Naive B cell (primary cell): ENCODE measurements at regions not wholly inside any gene's neighbourhood (a gene's known extent, or its start where the extent isn't known, plus 50 kb on each side); places are given as distances from the start of the nearest gene placed in this dataset.
"Not testable (repeated sequence)": the region's sequence is repeated elsewhere in the genome, so short reads cannot be mapped to it uniquely, and the experiment has no call there.

Experiments
- ATAC-seq, 2 donors: fragments of 150-1000 bp; cut with Tn5 transposase; 2 replicates each; pipeline ENCODE4 v1.10.0; 2021; ENCODE audit warnings: low read depth in 2 of 2, mild to moderate bottlenecking in 2 of 2, moderate library complexity in 2 of 2
- DNase-seq: peaks from one replicate; pipeline ENCODE4 v3.0.0; 2022
- H3K27ac Mint-ChIP-seq, 6 donors: one replicate each; pipeline ENCODE4 v1.8.0; 2020 to 2022; ENCODE audit warnings: mild to moderate bottlenecking in 6 of 6, mixed read lengths in 6 of 6, moderate library complexity in 5 of 6, inconsistent platforms in 2 of 6
- H3K27me3 Mint-ChIP-seq, 3 donors: one replicate each; pipeline ENCODE4 v1.8.0; 2021 to 2022; ENCODE audit warnings: mixed read lengths in 3 of 3, mild to moderate bottlenecking in 1 of 3
- H3K36me3 Mint-ChIP-seq, 2 donors: one replicate each; pipeline ENCODE4 v1.8.0; 2020 to 2022; ENCODE audit warnings: mixed read lengths in 2 of 2, inconsistent platforms in 1 of 2, mild to moderate bottlenecking in 1 of 2
- H3K4me1 Mint-ChIP-seq, 3 donors: one replicate each; pipeline ENCODE4 v1.8.0; 2020 to 2022; ENCODE audit warnings: mixed read lengths in 3 of 3, inconsistent platforms in 1 of 3, mild to moderate bottlenecking in 1 of 3, moderate library complexity in 1 of 3
- H3K4me3 Mint-ChIP-seq, 8 donors: one replicate each; pipeline ENCODE4 v1.8.0; 2020 to 2022; ENCODE audit warnings: mild to moderate bottlenecking in 8 of 8, mixed read lengths in 8 of 8, moderate library complexity in 8 of 8, inconsistent platforms in 2 of 8
- H3K9me3 Mint-ChIP-seq, 7 donors: one replicate each; pipeline ENCODE4 v1.8.0; 2020 to 2022; ENCODE audit warnings: mixed read lengths in 7 of 7, mild to moderate bottlenecking in 5 of 7, inconsistent platforms in 2 of 7, moderate library complexity in 1 of 7

- H3K9me3 Mint-ChIP-seq: peaks cover 0 to 5% (median 0%) of the 10 kb centered on the region in 7 donors
- H3K27ac Mint-ChIP-seq: no peak overlapping the region
- H3K36me3 Mint-ChIP-seq: no peaks in the 10 kb centered on the region
- H3K4me3 Mint-ChIP-seq: no peak overlapping the region
- no peaks in the 10 kb centered on the region for H3K4me1 Mint-ChIP-seq
- ATAC-seq: no peak
- no peak for DNase-seq
- H3K27me3 Mint-ChIP-seq: no peaks in the 10 kb centered on the region
Measured at GRCh38 chr5:82422751-82423181, 144.6 kb upstream of the RPS23 start.

DNA sequence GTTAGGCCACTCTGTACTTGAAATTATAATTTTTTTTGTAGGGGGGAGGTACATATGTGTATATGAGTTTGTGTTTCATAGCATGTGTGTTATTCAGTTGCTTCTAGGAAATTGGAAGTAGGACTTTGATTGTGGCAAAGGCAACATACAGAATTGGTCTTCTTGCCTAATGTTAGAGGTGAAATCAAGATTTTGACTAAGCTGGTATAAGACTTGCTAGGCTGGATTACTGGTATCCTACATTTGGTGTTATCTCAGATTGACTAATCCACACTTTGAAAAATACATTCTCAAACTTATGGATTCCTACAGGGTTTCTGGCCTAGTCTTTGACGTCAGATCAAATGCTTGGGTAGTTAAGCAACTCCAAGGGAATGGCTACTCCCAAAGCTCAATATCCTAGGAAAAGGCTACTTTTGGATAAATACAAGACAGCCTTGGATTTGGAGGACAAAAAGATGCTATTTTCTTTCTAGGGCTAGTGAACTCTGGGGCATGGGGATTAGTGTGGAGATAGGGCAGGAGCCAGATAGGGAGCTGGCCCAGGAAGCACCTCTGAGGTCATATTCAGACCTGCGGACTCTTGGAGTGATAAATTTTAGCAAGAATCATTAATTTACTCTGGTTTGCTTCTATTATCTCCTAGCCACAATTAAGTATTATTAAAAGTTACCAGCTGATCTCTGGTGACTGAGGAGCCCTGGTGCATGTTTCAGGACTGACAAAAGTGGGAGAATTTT is 144.0 kb upstream of the RPS23 start:
- Mint-ChIP-seq H3K27ac (no peak overlapping the region), H3K4me1 (no peaks in the 10 kb centered on the region), H3K27me3 (no peaks in the 10 kb centered on the region), H3K9me3 (peaks cover 0 to 5% (median 0%) of the 10 kb centered on the region in 7 donors), H3K4me3 (no peak overlapping the region), H3K36me3 (no peaks in the 10 kb centered on the region)
- DNase-seq: no peak
- no peak for ATAC-seq

- H3K36me3 Mint-ChIP-seq: no peaks in the 10 kb centered on the region
- H3K4me1 Mint-ChIP-seq: no peaks in the 10 kb centered on the region
- H3K9me3 Mint-ChIP-seq: peaks cover 0 to 5% (median 0%) of the 10 kb centered on the region in 7 donors
- H3K27ac Mint-ChIP-seq: no peak overlapping the region
- ATAC-seq (no peak), DNase-seq (no peak)
- no peaks in the 10 kb centered on the region for H3K27me3 Mint-ChIP-seq
- H3K4me3 Mint-ChIP-seq: no peak overlapping the region
Measured at GRCh38 chr5:82421119-82421518, 143.0 kb upstream of the RPS23 start.

- not testable (repeated sequence) for DNase-seq, ATAC-seq, H3K9me3 Mint-ChIP-seq, H3K4me1 Mint-ChIP-seq, H3K4me3 Mint-ChIP-seq, H3K27me3 Mint-ChIP-seq, H3K27ac Mint-ChIP-seq, H3K36me3 Mint-ChIP-seq
Measured at GRCh38 chr5:82420524-82420923, 142.4 kb upstream of the RPS23 start.

- ATAC-seq (no peak), DNase-seq (no peak)
- Mint-ChIP-seq H3K4me3 (no peak overlapping the region), H3K4me1 (no peaks in the 10 kb centered on the region), H3K27ac (no peak overlapping the region), H3K36me3 (no peaks in the 10 kb centered on the region), H3K27me3 (no peaks in the 10 kb centered on the region), H3K9me3 (peaks cover 0 to 2% (median 0%) of the 10 kb centered on the region in 7 donors)
Measured at GRCh38 chr5:82419559-82420332, 141.6 kb upstream of the RPS23 start.

DNA sequence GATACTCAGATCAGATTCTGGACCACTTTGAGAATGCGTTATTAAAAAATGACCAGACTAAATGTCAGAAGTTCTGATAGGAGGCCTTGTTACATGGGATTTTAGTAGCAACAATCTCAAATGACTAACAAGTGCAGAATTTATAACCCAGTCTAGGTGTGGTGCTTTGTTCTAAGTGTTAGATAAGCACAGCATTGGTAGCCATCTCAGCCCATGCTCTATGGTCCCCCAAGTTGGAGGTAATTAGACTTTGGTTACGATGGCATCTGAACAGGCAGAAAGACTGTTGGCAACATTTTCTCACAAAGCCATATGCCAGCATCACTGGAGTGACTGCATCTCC is 140.4 kb upstream of the RPS23 start:
- H3K9me3 Mint-ChIP-seq: no peaks in the 10 kb centered on the region
- no peak for DNase-seq

GRCh38 chr5:82417776-82418607 is 139.8 kb upstream of the RPS23 start:
- Mint-ChIP-seq H3K9me3 (no peaks in the 10 kb centered on the region), H3K27ac (peak overlapping the region in 1 of 6 donors; percentile 35), H3K4me1 (no peaks in the 10 kb centered on the region), H3K4me3 (peak overlapping the region in 1 of 8 donors; percentile 55), H3K27me3 (no peaks in the 10 kb centered on the region), H3K36me3 (no peaks in the 10 kb centered on the region)
- ATAC-seq (no peak), DNase-seq (no peak)

More for the DNA sequence above, 140.4 kb upstream of the RPS23 start:
- Mint-ChIP-seq H3K27me3 (no peaks in the 10 kb centered on the region), H3K4me1 (no peaks in the 10 kb centered on the region), H3K36me3 (no peaks in the 10 kb centered on the region), H3K4me3 (no peak overlapping the region), H3K27ac (no peak overlapping the region)
- no peak for ATAC-seq

DNA sequence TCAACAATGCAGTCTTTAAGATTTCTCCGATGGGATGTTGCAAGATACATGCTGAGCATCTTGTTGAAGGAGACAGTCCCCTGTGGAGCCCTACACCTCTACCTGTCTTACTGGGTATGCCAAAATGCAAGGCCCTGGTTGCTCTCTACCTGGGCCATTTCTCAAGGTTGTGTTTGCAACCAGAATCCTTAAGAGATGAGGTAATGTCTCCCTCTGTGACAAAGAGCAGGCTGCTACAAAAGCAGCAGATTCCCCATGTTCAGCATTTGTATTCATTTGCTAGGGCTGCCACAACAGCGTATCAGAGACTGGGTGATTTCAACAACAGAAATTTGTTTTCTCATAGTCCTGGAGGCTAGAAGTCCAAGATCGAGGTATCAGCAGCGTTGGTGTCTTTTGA is 138.4 kb upstream of the RPS23 start:
- Mint-ChIP-seq H3K9me3 (no peaks in the 10 kb centered on the region), H3K4me3 (no peak overlapping the region), H3K4me1 (no peaks in the 10 kb centered on the region), H3K27me3 (no peaks in the 10 kb centered on the region), H3K36me3 (no peaks in the 10 kb centered on the region), H3K27ac (no peak overlapping the region)
- ATAC-seq (no peak), DNase-seq (no peak)

- Mint-ChIP-seq H3K36me3 (no peaks in the 10 kb centered on the region), H3K27ac (no peak overlapping the region), H3K4me1 (no peaks in the 10 kb centered on the region), H3K9me3 (no peaks in the 10 kb centered on the region), H3K27me3 (no peaks in the 10 kb centered on the region), H3K4me3 (no peak overlapping the region)
- no peak for ATAC-seq
- DNase-seq: no peak
Measured at GRCh38 chr5:82414041-82414388, 135.9 kb upstream of the RPS23 start.

DNA sequence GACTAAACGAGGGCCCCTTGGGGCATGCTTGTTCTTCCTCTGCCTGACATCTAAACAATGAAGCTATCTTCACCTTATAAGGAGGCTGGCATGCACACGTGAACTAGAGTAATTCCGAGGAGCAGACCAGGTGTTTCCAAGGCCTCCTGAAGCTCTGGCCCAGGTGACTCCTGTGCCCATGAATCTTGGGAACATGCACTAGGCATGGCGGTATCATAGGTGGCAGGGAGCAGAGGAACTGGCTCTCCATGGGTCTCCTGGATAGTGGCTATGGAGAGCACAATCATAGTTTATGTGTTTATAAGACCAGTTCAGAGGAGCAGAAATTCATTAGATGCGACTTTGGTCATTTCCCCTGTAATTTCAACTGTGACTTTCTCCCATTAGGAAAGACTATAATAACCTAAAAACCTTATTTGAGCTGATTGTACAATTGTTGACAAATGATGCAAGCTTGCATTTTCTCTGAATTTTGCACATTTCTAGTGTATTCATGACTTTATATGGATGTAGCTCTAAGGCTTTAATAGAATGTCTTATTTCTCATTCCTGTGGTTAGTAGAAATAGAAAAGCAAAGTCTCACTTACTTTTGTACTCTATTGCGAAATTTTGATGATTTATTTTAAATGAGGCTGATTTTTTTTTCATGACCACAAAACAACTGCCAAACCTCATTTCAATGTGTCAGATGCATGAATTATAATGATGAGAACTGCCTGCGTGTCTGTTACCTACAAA is 135.3 kb upstream of the RPS23 start:
- Mint-ChIP-seq H3K36me3 (no peaks in the 10 kb centered on the region), H3K4me3 (no peak overlapping the region)
- DNase-seq: no peak

DNA sequence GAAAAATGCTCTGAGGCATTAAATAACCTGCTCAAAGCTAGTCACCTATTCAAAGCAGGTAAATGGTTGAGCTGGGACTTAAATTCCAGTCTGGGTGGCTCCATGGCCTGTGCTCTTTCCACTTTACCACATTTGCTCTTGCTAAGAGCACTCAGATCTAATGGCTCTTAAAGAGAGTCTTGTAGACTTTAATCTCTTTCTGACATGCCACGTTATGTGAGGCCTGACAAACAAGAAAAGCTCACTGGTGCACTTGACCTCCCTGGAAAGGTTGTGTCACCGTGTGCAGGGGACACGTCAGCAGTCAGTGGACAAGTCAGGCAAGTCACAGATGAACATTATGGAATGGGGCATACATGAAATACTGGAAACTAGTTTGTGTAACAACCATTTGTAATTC is 129.9 kb upstream of the RPS23 start:
- Mint-ChIP-seq H3K4me3 (no peak overlapping the region), H3K4me1 (no peaks in the 10 kb centered on the region), H3K27ac (no peak overlapping the region), H3K36me3 (no peaks in the 10 kb centered on the region), H3K27me3 (no peaks in the 10 kb centered on the region), H3K9me3 (peaks cover 0 to 6% (median 0%) of the 10 kb centered on the region in 7 donors)
- DNase-seq: no peak
- ATAC-seq: no peak

More for the DNA sequence above, 135.3 kb upstream of the RPS23 start:
- H3K9me3 Mint-ChIP-seq: no peaks in the 10 kb centered on the region
- ATAC-seq: no peak
- no peaks in the 10 kb centered on the region for H3K27me3 Mint-ChIP-seq
- no peak overlapping the region for H3K27ac Mint-ChIP-seq
- no peaks in the 10 kb centered on the region for H3K4me1 Mint-ChIP-seq

- H3K27me3 Mint-ChIP-seq: no peaks in the 10 kb centered on the region
- peaks cover 0 to 6% (median 0%) of the 10 kb centered on the region in 7 donors for H3K9me3 Mint-ChIP-seq
- no peak overlapping the region for H3K27ac Mint-ChIP-seq
- no peak for ATAC-seq
- H3K4me3 Mint-ChIP-seq: no peak overlapping the region
- H3K4me1 Mint-ChIP-seq: no peaks in the 10 kb centered on the region
- H3K36me3 Mint-ChIP-seq: no peaks in the 10 kb centered on the region
- no peak for DNase-seq
Measured at GRCh38 chr5:82406205-82406773, 128.1 kb upstream of the RPS23 start.

- no peak overlapping the region for H3K4me3 Mint-ChIP-seq
- no peaks in the 10 kb centered on the region for H3K27me3 Mint-ChIP-seq
- H3K9me3 Mint-ChIP-seq: peaks cover 0 to 6% (median 0%) of the 10 kb centered on the region in 7 donors
- no peaks in the 10 kb centered on the region for H3K4me1 Mint-ChIP-seq
- no peak for ATAC-seq
- no peak for DNase-seq
- no peak overlapping the region for H3K27ac Mint-ChIP-seq
- no peaks in the 10 kb centered on the region for H3K36me3 Mint-ChIP-seq
Measured at GRCh38 chr5:82405618-82406204, 127.6 kb upstream of the RPS23 start.
